Neuron (in vitro differentiated cells): ENCODE measurements at regions not wholly inside any gene's neighbourhood (a gene's known extent, or its start where the extent isn't known, plus 50 kb on each side); places are given as distances from the start of the nearest gene placed in this dataset.

Experiments used
- H2AFZ ChIP-seq: one replicate; pipeline ENCODE4 v1.6.1; 2013; ENCODE audit warnings: low read depth, mild to moderate bottlenecking, inconsistent platforms, low read length, moderate library complexity
- H3K27me3 ChIP-seq: one replicate; pipeline ENCODE4 v1.6.1; 2013; ENCODE audit warnings: low read length; ENCODE audit not compliant: insufficient read depth
- H3K36me3 ChIP-seq: one replicate; pipeline ENCODE4 v1.6.1; 2013; ENCODE audit warnings: low read length; ENCODE audit not compliant: insufficient read depth
- H3K4me1 ChIP-seq: one replicate; pipeline ENCODE4 v1.6.1; 2013; ENCODE audit warnings: low read length; ENCODE audit not compliant: insufficient read depth
- H3K4me3 ChIP-seq: 2 replicates; pipeline ENCODE4 v1.5.1; 2013; ENCODE audit warnings: mild to moderate bottlenecking, low read length, moderate library complexity
- H3K9me3 ChIP-seq: one replicate; pipeline ENCODE4 v1.6.1; 2013; ENCODE audit warnings: low read length

GRCh38 chr11:70775386-70776075, 377.2 kb downstream of the CTTN start:
- Histone ChIP-seq H2AFZ (no peak overlapping the region), H3K36me3 (no peaks in the 10 kb centered on the region), H3K4me3 (no peak overlapping the region), H3K27me3 (no peaks in the 10 kb centered on the region), H3K4me1 (peaks cover 7% of the 10 kb centered on the region), H3K9me3 (no peaks in the 10 kb centered on the region)

GRCh38 chr11:70776914-70777532, 378.7 kb downstream of the CTTN start:
- Histone ChIP-seq H3K9me3 (no peaks in the 10 kb centered on the region), H3K4me1 (peaks cover 7% of the 10 kb centered on the region), H3K36me3 (no peaks in the 10 kb centered on the region), H2AFZ (no peak overlapping the region), H3K4me3 (no peak overlapping the region), H3K27me3 (no peaks in the 10 kb centered on the region)

GRCh38 chr11:70778883-70779282, 380.6 kb downstream of the CTTN start:
- Histone ChIP-seq H3K4me1 (peaks cover 7% of the 10 kb centered on the region), H3K9me3 (no peaks in the 10 kb centered on the region), H3K4me3 (no peak overlapping the region), H2AFZ (no peak overlapping the region), H3K27me3 (no peaks in the 10 kb centered on the region), H3K36me3 (no peaks in the 10 kb centered on the region)

- Histone ChIP-seq H3K4me1 (peaks cover 7% of the 10 kb centered on the region), H3K9me3 (no peaks in the 10 kb centered on the region), H3K36me3 (no peaks in the 10 kb centered on the region), H2AFZ (no peak overlapping the region), H3K4me3 (no peak overlapping the region), H3K27me3 (no peaks in the 10 kb centered on the region)
Measured at GRCh38 chr11:70779433-70780245, 381.3 kb downstream of the CTTN start.

GRCh38 chr11:70780246-70780535, 381.9 kb downstream of the CTTN start:
- no peak overlapping the region for H2AFZ ChIP-seq

GRCh38 chr11:70782401-70782913, 384.1 kb downstream of the CTTN start:
- no peak overlapping the region for H2AFZ ChIP-seq
- H3K4me3 ChIP-seq, result no peak overlapping the region
- no peaks in the 10 kb centered on the region for H3K36me3 ChIP-seq
- H3K9me3 ChIP-seq, result peaks cover 6% of the 10 kb centered on the region
- no peaks in the 10 kb centered on the region for H3K27me3 ChIP-seq
- peaks cover 7% of the 10 kb centered on the region for H3K4me1 ChIP-seq

More at GRCh38 chr11:70780246-70780535, 381.9 kb downstream of the CTTN start:
- Histone ChIP-seq H3K4me1 (peaks cover 7% of the 10 kb centered on the region), H3K9me3 (no peaks in the 10 kb centered on the region), H3K27me3 (no peaks in the 10 kb centered on the region), H3K36me3 (no peaks in the 10 kb centered on the region), H3K4me3 (no peak overlapping the region)

- H2AFZ ChIP-seq, result no peak overlapping the region
- H3K36me3 ChIP-seq, result no peaks in the 10 kb centered on the region
- peaks cover 10% of the 10 kb centered on the region for H3K4me1 ChIP-seq
- H3K27me3 ChIP-seq, result no peaks in the 10 kb centered on the region
- peaks cover 6% of the 10 kb centered on the region for H3K9me3 ChIP-seq
- no peak overlapping the region for H3K4me3 ChIP-seq
Measured at GRCh38 chr11:70783356-70783755, 385.0 kb downstream of the CTTN start.

- peaks cover 6% of the 10 kb centered on the region for H3K9me3 ChIP-seq
- no peaks in the 10 kb centered on the region for H3K27me3 ChIP-seq
- no peaks in the 10 kb centered on the region for H3K36me3 ChIP-seq
- H3K4me3 ChIP-seq, result no peak overlapping the region
- H2AFZ ChIP-seq, result no peak overlapping the region
- peaks cover 6% of the 10 kb centered on the region for H3K4me1 ChIP-seq
Measured at GRCh38 chr11:70783821-70784220, 385.5 kb downstream of the CTTN start.

- Histone ChIP-seq H3K4me3 (no peak overlapping the region), H3K27me3 (no peaks in the 10 kb centered on the region), H3K4me1 (peaks cover 3% of the 10 kb centered on the region), H3K36me3 (no peaks in the 10 kb centered on the region), H3K9me3 (peaks cover 6% of the 10 kb centered on the region), H2AFZ (no peak overlapping the region)
Measured at GRCh38 chr11:70785372-70785771, 387.0 kb downstream of the CTTN start.

- Histone ChIP-seq H3K9me3 (peaks cover 6% of the 10 kb centered on the region), H3K4me1 (peaks cover 3% of the 10 kb centered on the region), H3K4me3 (no peak overlapping the region), H2AFZ (no peak overlapping the region), H3K27me3 (no peaks in the 10 kb centered on the region), H3K36me3 (no peaks in the 10 kb centered on the region)
Measured at GRCh38 chr11:70786021-70786665, 387.8 kb downstream of the CTTN start.

- Histone ChIP-seq H3K9me3 (peaks cover 14% of the 10 kb centered on the region), H3K27me3 (no peaks in the 10 kb centered on the region), H3K4me3 (no peak overlapping the region), H3K36me3 (no peaks in the 10 kb centered on the region), H2AFZ (no peak overlapping the region), H3K4me1 (peaks cover 3% of the 10 kb centered on the region)
Measured at GRCh38 chr11:70788248-70789022, 390.1 kb downstream of the CTTN start.

GRCh38 chr11:70790671-70791300, 392.5 kb downstream of the CTTN start:
- H3K4me1 ChIP-seq, result peaks cover 3% of the 10 kb centered on the region
- no peak overlapping the region for H2AFZ ChIP-seq
- H3K4me3 ChIP-seq, result no peak overlapping the region
- H3K9me3 ChIP-seq, result peaks cover 26% of the 10 kb centered on the region
- H3K36me3 ChIP-seq, result no peaks in the 10 kb centered on the region
- H3K27me3 ChIP-seq, result no peaks in the 10 kb centered on the region
